Mucosa of descending colon (tissue), 3 donors: ENCODE measurements at regions not wholly inside any gene's neighbourhood (a gene's known extent, or its start where the extent isn't known, plus 50 kb on each side); places are given as distances from the start of the nearest gene placed in this dataset.

Experiments
- ATAC-seq: fragments of 200-7000 bp; cut with Tn5 transposase; one replicate; pipeline ENCODE4 v1.9.1; 2020; ENCODE audit warnings: mild to moderate bottlenecking, moderate library complexity
- DNase-seq, 3 donors: peaks; one replicate each; pipeline ENCODE4 v3.0.0-alpha.2; 2020
- H3K36me3 ChIP-seq: fragments of 200-600 bp; one replicate; pipeline ENCODE4 v1.8.0; 2021; ENCODE audit warnings: low read depth, mild to moderate bottlenecking
- H3K4me1 ChIP-seq: fragments of 200-600 bp; one replicate; pipeline ENCODE4 v1.8.0; 2021; ENCODE audit warnings: low read depth, mild to moderate bottlenecking
- H3K4me3 ChIP-seq: fragments of 200-600 bp; one replicate; pipeline ENCODE4 v1.8.0; 2021; ENCODE audit warnings: mild to moderate bottlenecking
- H3K9me3 ChIP-seq: fragments of 200-600 bp; one replicate; pipeline ENCODE4 v1.8.0; 2021; ENCODE audit warnings: mild to moderate bottlenecking
- intact Hi-C, 2 donors: fragments of 100-400 bp; cut with DNase I in 1 of 2; cut with micrococcal nuclease in 1 of 2; formaldehyde crosslinking; loops; one replicate each; pipeline versions ENCODE4 v1.11.0 to v1.11.1; 2022; cut with DNase I, micrococcal nuclease
- TF ChIP-seq, protein P1 (sequence below): fragments of 200-600 bp; IDR thresholded peaks from one replicate; pipeline ENCODE4 v1.8.0; 2022; ENCODE audit warnings: antibody characterized with exemption, mild to moderate bottlenecking
- donor health status: DM: no; HTN: no; CAD: no; lungs with moderate emphysema.
- donor health status: DM: no; HTN: no; CAD: no.
- donor health status: DM: no; HTN: yes; CAD: no.

DNA sequence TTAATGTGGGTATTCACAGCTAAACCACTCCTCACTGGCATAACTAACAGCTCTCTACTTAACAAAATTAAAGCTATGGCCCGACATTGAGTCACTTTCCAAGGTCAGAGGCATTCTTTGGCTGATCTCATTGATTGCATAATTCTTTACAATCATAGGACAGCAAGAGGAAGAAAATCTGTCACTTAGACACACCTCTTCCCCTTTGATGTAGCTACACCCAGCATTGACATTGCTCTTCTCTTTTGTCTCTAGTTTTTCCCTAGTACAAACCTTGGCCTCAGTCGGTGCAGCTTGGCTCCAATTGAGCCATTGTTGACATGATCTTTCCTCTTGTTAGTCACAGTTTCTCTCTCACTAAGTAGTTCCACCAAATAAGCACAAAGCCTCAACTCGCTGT, 313.3 kb upstream of the ACTRT1 start:
- no peaks in the 10 kb centered on the region for H3K4me1 ChIP-seq
- DNase-seq = no peak
- no peaks in the 10 kb centered on the region for H3K9me3 ChIP-seq
- no peak for ATAC-seq
- no peaks in the 10 kb centered on the region for H3K36me3 ChIP-seq
- intact Hi-C loops = no loop called here
- TF ChIP-seq, protein P1, sequence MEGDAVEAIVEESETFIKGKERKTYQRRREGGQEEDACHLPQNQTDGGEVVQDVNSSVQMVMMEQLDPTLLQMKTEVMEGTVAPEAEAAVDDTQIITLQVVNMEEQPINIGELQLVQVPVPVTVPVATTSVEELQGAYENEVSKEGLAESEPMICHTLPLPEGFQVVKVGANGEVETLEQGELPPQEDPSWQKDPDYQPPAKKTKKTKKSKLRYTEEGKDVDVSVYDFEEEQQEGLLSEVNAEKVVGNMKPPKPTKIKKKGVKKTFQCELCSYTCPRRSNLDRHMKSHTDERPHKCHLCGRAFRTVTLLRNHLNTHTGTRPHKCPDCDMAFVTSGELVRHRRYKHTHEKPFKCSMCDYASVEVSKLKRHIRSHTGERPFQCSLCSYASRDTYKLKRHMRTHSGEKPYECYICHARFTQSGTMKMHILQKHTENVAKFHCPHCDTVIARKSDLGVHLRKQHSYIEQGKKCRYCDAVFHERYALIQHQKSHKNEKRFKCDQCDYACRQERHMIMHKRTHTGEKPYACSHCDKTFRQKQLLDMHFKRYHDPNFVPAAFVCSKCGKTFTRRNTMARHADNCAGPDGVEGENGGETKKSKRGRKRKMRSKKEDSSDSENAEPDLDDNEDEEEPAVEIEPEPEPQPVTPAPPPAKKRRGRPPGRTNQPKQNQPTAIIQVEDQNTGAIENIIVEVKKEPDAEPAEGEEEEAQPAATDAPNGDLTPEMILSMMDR = no peak
- no peak overlapping the region for H3K4me3 ChIP-seq

- Histone ChIP-seq H3K36me3 (no peaks in the 10 kb centered on the region), H3K4me1 (no peaks in the 10 kb centered on the region), H3K4me3 (no peak overlapping the region), H3K9me3 (no peaks in the 10 kb centered on the region)
- intact Hi-C loops = no loop called here
- no peak for DNase-seq
- no peak for ATAC-seq
- TF ChIP-seq, protein P1 = no peak
These were observed 283.5 kb upstream of the ACTRT1 start for GRCh38 chrX:128335671-128336070.

- no peak for ATAC-seq
- no peaks in the 10 kb centered on the region for H3K36me3 ChIP-seq
- no peaks in the 10 kb centered on the region for H3K4me1 ChIP-seq
- DNase-seq = no peak
- no peak overlapping the region for H3K4me3 ChIP-seq
- H3K9me3 ChIP-seq = no peaks in the 10 kb centered on the region
- TF ChIP-seq, protein P1 = no peak
- intact Hi-C loops = no loop called here
These were observed 282.6 kb upstream of the ACTRT1 start for GRCh38 chrX:128334821-128335220.

- Histone ChIP-seq H3K4me1 (no peaks in the 10 kb centered on the region), H3K36me3 (no peaks in the 10 kb centered on the region), H3K4me3 (no peak overlapping the region), H3K9me3 (no peaks in the 10 kb centered on the region)
- ATAC-seq (no peak), DNase-seq (no peak)
- intact Hi-C loops = no loop called here
- TF ChIP-seq, protein P1 = no peak
These were observed 258.7 kb upstream of the ACTRT1 start for GRCh38 chrX:128310912-128311311.

DNA sequence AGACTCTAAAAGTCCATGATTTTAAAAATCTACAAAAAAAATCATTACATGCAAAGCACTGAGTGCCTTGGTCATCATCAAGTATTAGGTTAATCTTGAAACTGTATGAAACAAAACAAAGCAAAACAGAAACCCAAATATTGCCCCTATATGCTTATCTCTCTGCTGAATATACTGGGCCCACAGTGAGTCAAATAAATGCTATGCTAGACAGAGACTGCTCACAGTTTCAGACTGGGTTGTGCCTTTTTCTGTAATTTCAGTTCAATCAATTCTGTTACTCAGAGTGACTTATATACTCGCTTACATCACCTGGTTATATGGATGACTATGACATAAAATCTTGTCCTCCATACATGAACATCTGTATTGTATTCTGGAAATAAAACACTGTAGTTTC, 257.1 kb upstream of the ACTRT1 start:
- DNase-seq (no peak), ATAC-seq (no peak)
- no peaks in the 10 kb centered on the region for H3K36me3 ChIP-seq
- intact Hi-C loops = no loop called here
- TF ChIP-seq, protein P1 = no peak
- H3K9me3 ChIP-seq = no peaks in the 10 kb centered on the region
- H3K4me3 ChIP-seq = no peak overlapping the region
- no peaks in the 10 kb centered on the region for H3K4me1 ChIP-seq

DNA sequence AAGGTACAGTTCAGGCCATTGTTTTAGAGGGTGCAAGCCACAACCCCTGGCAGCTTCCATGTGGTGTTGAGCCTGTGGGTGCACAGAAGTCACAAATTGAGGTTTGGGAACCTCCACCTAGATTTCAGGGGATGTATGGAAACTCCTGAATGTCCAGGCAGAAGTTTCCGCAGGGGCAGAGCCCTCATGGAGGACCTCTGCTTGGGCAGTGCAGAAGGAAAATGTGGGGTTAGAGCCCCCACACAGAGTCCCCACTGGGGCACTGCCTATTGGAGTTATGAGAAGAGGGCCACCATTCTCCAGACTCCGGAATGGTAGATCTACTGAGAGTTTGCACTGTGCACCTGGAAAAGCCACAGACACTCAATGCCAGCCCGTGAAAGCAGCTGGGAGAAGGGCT, 242.0 kb upstream of the ACTRT1 start:
- intact Hi-C loops = no loop called here
- H3K4me3 ChIP-seq = no peak overlapping the region
- H3K4me1 ChIP-seq = no peaks in the 10 kb centered on the region
- no peaks in the 10 kb centered on the region for H3K9me3 ChIP-seq
- no peak for DNase-seq
- no peak for ATAC-seq
- no peaks in the 10 kb centered on the region for H3K36me3 ChIP-seq
- TF ChIP-seq, protein P1 = no peak
